ENCODE measurements at regions not wholly inside any gene's neighbourhood (a gene's known extent, or its start where the extent isn't known, plus 50 kb on each side); places are given as distances from the start of the nearest gene placed in this dataset.

GRCh38 chr7:34603711-34604444, 54.1 kb upstream of the NPSR1 start:
- TF ChIP-seq, protein P1, sequence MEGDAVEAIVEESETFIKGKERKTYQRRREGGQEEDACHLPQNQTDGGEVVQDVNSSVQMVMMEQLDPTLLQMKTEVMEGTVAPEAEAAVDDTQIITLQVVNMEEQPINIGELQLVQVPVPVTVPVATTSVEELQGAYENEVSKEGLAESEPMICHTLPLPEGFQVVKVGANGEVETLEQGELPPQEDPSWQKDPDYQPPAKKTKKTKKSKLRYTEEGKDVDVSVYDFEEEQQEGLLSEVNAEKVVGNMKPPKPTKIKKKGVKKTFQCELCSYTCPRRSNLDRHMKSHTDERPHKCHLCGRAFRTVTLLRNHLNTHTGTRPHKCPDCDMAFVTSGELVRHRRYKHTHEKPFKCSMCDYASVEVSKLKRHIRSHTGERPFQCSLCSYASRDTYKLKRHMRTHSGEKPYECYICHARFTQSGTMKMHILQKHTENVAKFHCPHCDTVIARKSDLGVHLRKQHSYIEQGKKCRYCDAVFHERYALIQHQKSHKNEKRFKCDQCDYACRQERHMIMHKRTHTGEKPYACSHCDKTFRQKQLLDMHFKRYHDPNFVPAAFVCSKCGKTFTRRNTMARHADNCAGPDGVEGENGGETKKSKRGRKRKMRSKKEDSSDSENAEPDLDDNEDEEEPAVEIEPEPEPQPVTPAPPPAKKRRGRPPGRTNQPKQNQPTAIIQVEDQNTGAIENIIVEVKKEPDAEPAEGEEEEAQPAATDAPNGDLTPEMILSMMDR (IDR thresholded peaks at IDR 0.05; ENCODE audit: low read depth, low read length, missing control alignments): no peak
- no peak for DNase-seq (ENCODE audit: extremely low read depth, low read depth)

More at GRCh38 chr7:34603711-34604444, 54.1 kb upstream of the NPSR1 start:
- no peak overlapping the region for H3K4me3 ChIP-seq (replicated peaks; ENCODE audit: low read depth, low read length)

Measured in HFF-Myc (cell line).